MM.1S (cell line): ENCODE measurements at regions not wholly inside any gene's neighbourhood (a gene's known extent, or its start where the extent isn't known, plus 50 kb on each side); places are given as distances from the start of the nearest gene placed in this dataset.
A peak's percentile ranks its signal among the peaks of the same experiment; 100 is the strongest.

Experiments used
- DNase-seq: peaks from one replicate; pipeline ENCODE4 v3.0.0-alpha.2; 2015
- H2AFZ ChIP-seq: fragments of 300-600 bp; sonication (generic); 2 replicates; pipeline ENCODE4 v1.6.0; 2016; ENCODE audit warnings: antibody characterized with exemption, low read length
- H3F3A ChIP-seq: fragments of 300-600 bp; sonication (generic); 2 replicates; pipeline ENCODE4 v1.6.1; 2016; ENCODE audit warnings: mild to moderate bottlenecking, antibody characterized with exemption, low read length, moderate library complexity, mixed read lengths; ENCODE audit not compliant: insufficient read depth
- H3K27ac ChIP-seq: fragments of 300-600 bp; sonication (generic); 2 replicates; pipeline ENCODE4 v1.5.1; 2016; ENCODE audit warnings: mild to moderate bottlenecking, low read length
- H3K27me3 ChIP-seq: fragments of 300-600 bp; sonication (generic); replicated peaks from 2 replicates; pipeline ENCODE4 v1.6.0; 2016; ENCODE audit warnings: low read length; ENCODE audit not compliant: insufficient read depth
- H3K36me3 ChIP-seq: fragments of 300-600 bp; sonication (generic); replicated peaks from 2 replicates; pipeline ENCODE4 v1.6.1; 2016; ENCODE audit warnings: mild to moderate bottlenecking, low read length, mixed read lengths; ENCODE audit not compliant: insufficient read depth
- H3K4me1 ChIP-seq: fragments of 300-600 bp; sonication (generic); 2 replicates; pipeline ENCODE4 v1.6.1; 2016; ENCODE audit warnings: low read length, mixed read lengths
- H3K4me2 ChIP-seq: fragments of 300-600 bp; sonication (generic); 2 replicates; pipeline ENCODE4 v1.6.0; 2016; ENCODE audit warnings: low read depth, low read length
- H3K4me3 ChIP-seq: fragments of 300-600 bp; sonication (generic); 2 replicates; pipeline ENCODE4 v1.5.1; 2016; ENCODE audit warnings: low read length, mixed read lengths
- H3K79me2 ChIP-seq: fragments of 300-600 bp; sonication (generic); 2 replicates; pipeline ENCODE4 v1.6.1; 2016; ENCODE audit warnings: mixed run types, low read length, mixed read lengths
- H3K9ac ChIP-seq: fragments of 300-600 bp; sonication (generic); 2 replicates; pipeline ENCODE4 v1.6.1; 2016; ENCODE audit warnings: low read length, mixed read lengths
- H3K9me2 ChIP-seq: fragments of 300-600 bp; sonication (generic); replicated peaks from 2 replicates; pipeline ENCODE4 v1.6.1; 2016; ENCODE audit warnings: mild to moderate bottlenecking, low read length, mixed read lengths; ENCODE audit not compliant: insufficient read depth
- H3K9me3 ChIP-seq: fragments of 300-600 bp; sonication (generic); replicated peaks from 2 replicates; pipeline ENCODE4 v1.6.1; 2016; ENCODE audit warnings: mild to moderate bottlenecking, low read length, mixed read lengths; ENCODE audit not compliant: insufficient read depth
- H4K20me1 ChIP-seq: fragments of 300-600 bp; sonication (generic); 2 replicates; pipeline ENCODE4 v1.6.1; 2016; ENCODE audit warnings: mild to moderate bottlenecking, low read length, moderate library complexity, mixed read lengths; ENCODE audit not compliant: insufficient read depth
- CTCF ChIP-seq: fragments of 300-600 bp; sonication (generic); IDR thresholded peaks from 2 replicates; pipeline ENCODE4 v1.5.1; 2016; ENCODE audit warnings: antibody characterized with exemption, low read length, mixed read lengths
- EZH2 ChIP-seq: fragments of 300-600 bp; sonication (generic); optimal IDR thresholded peaks from 2 replicates; pipeline ENCODE3; 2017; ENCODE audit warnings: low read depth, mild to moderate bottlenecking, antibody characterized with exemption, low read length, mixed read lengths
- EZH2phosphoT487 ChIP-seq: fragments of 300-600 bp; sonication (generic); IDR thresholded peaks from 2 replicates; pipeline ENCODE4 v1.6.1; 2018; ENCODE audit warnings: antibody characterized with exemption, low read length

- Histone ChIP-seq H3K79me2 (no peaks in the 10 kb centered on the region), H3K36me3 (no peaks in the 10 kb centered on the region), H3K4me2 (no peak overlapping the region), H2AFZ (no peak overlapping the region), H3K9me2 (no peaks in the 10 kb centered on the region), H4K20me1 (no peaks in the 10 kb centered on the region), H3K27me3 (no peaks in the 10 kb centered on the region), H3K9me3 (no peaks in the 10 kb centered on the region), H3K4me1 (0 out of 2 replicates have a peak, but pooled peaks cover 2% of the 10 kb centered on the region), H3F3A (no peaks in the 10 kb centered on the region), H3K4me3 (no peak overlapping the region), H3K9ac (no peak overlapping the region), H3K27ac (no peak overlapping the region)
- DNase-seq = no peak
- TF ChIP-seq EZH2 (no peak), CTCF (no peak), EZH2phosphoT487 (no peak)
Measured at GRCh38 chr12:124715121-124715990, 147.9 kb upstream of the NCOR2 start.

GRCh38 chr12:124713436-124714082 lies 146.1 kb upstream of the NCOR2 start:
- H2AFZ ChIP-seq = 0 out of 2 replicates have a peak overlapping the region, but pooled peaks have one; percentile 23
- H3K9me2 ChIP-seq = no peaks in the 10 kb centered on the region
- no peaks in the 10 kb centered on the region for H4K20me1 ChIP-seq
- no peaks in the 10 kb centered on the region for H3K9me3 ChIP-seq
- H3K4me2 ChIP-seq = peak overlapping the region; percentile 70
- no peak overlapping the region for H3K27ac ChIP-seq
- no peaks in the 10 kb centered on the region for H3F3A ChIP-seq
- no peaks in the 10 kb centered on the region for H3K27me3 ChIP-seq
- no peak overlapping the region for H3K9ac ChIP-seq
- DNase-seq = peak; percentile 67
- no peaks in the 10 kb centered on the region for H3K79me2 ChIP-seq
- peak overlapping the region; percentile 44 for H3K4me3 ChIP-seq
- TF ChIP-seq EZH2 (no peak), CTCF (no peak), EZH2phosphoT487 (no peak)
- no peaks in the 10 kb centered on the region for H3K36me3 ChIP-seq
- 0 out of 2 replicates have a peak, but pooled peaks cover 2% of the 10 kb centered on the region for H3K4me1 ChIP-seq

GRCh38 chr12:124713041-124713435 lies 145.6 kb upstream of the NCOR2 start:
- peak overlapping the region; percentile 70; the same call in 1 of the 2 replicates for H3K4me2 ChIP-seq
- TF ChIP-seq CTCF (no peak), EZH2 (no peak), EZH2phosphoT487 (no peak)
- no peaks in the 10 kb centered on the region for H3K9me2 ChIP-seq
- H3K4me3 ChIP-seq = no peak overlapping the region
- no peak overlapping the region for H2AFZ ChIP-seq
- 0 out of 2 replicates have a peak, but pooled peaks cover 2% of the 10 kb centered on the region for H3K4me1 ChIP-seq
- no peaks in the 10 kb centered on the region for H3K27me3 ChIP-seq
- DNase-seq = no peak
- H3K9ac ChIP-seq = no peak overlapping the region
- no peaks in the 10 kb centered on the region for H4K20me1 ChIP-seq
- H3F3A ChIP-seq = no peaks in the 10 kb centered on the region
- no peaks in the 10 kb centered on the region for H3K9me3 ChIP-seq
- no peaks in the 10 kb centered on the region for H3K79me2 ChIP-seq
- H3K36me3 ChIP-seq = no peaks in the 10 kb centered on the region
- no peak overlapping the region for H3K27ac ChIP-seq
